Left renal pelvis (tissue), 4 donors: ENCODE measurements at regions not wholly inside any gene's neighbourhood (a gene's known extent, or its start where the extent isn't known, plus 50 kb on each side); places are given as distances from the start of the nearest gene placed in this dataset.
A peak's percentile ranks its signal among the peaks of the same experiment; 100 is the strongest.
"Not testable (repeated sequence)": the region's sequence is repeated elsewhere in the genome, so short reads cannot be mapped to it uniquely, and the experiment has no call there.

ENCODE experiments used
- DNase-seq, 4 donors: peaks; one replicate each; pipeline ENCODE4 v3.0.0-alpha.2; 2013; ENCODE audit warnings: low read depth in 4 of 4, low spot score in 3 of 4

DNA sequence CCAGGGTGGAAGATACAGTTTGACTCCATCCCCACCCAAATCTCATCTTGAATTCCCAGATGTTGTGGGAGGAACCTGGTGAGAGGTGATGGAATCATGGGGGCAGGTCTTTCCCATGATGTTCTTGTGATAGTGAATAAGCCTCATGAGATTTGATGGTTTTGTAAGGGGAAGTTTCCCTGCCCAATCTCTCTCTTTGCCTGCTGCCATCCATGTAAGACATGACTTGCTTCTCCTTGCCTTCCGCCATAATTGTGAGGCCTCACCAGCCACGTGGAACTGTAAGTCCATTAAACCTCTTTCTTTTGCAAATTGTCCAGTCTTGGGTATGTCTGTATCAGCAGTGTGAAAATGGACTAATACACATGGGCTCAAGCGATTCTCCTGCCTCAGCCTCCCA is 59.4 kb upstream of the LHX5 start:
- DNase-seq: not testable (repeated sequence)

GRCh38 chr12:113528606-113529293 is 57.1 kb upstream of the LHX5 start:
- DNase-seq: peak in 2 of 4 donors; percentile 26 to 32

DNA sequence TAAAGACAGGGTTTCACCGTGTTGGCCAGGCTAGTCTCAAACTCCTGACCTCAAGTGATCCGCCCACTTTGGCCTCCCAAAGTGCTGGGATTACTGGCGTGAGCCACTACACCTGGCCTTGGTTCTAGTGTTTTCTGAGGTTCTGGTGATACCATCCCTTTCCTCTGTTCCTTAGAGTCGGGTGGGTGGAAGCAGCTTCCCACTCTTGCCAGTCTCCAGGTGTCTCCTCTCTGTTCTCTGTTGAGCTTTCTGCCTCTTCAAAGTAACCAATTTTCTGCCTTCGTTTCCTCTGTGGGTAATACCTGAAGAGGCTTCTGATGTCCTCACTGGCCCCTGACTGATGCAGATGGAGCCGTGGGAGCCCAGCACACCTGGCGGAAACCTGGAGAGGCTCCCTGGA is 53.4 kb upstream of the LHX5 start:
- no peak for DNase-seq

- DNase-seq: no peak
Observed at GRCh38 chr12:113524495-113524894, 52.8 kb upstream of the LHX5 start.

GRCh38 chr12:113521708-113522107 is 50.0 kb upstream of the LHX5 start:
- no peak for DNase-seq
